ENCODE measurements at regions not wholly inside any gene's neighbourhood (a gene's known extent, or its start where the extent isn't known, plus 50 kb on each side); places are given as distances from the start of the nearest gene placed in this dataset.

DNA sequence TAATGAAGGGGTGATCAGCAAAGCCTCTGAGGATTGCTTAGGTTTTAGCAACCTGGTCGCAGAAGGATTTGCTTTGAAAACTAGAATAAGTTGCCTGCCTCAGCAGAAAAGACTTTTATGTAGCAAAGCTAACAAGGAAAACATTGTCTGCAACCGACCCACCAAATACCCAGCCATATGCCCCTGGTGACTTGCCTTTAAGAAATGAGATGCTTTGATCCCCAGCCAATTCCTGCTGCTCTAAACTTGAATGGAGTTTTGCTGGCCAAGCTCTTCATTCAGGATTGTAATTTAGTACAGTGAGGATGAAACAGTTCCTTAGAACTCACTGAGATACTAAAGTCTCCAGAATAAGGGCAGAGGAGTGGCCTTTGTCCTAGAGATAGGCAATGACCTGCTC, 139.8 kb upstream of the PROK2 start:
- Histone ChIP-seq H3K27ac (ENCODE audit: insufficient read depth, low read depth, low read length) (no peak overlapping the region), H3K36me3 (ENCODE audit: control insufficient read depth in 2 of 2, extremely low read depth in 1 of 2, insufficient read depth in 2 of 2, low read length in 2 of 2) (no peaks in the 10 kb centered on the region), H3K4me3 (replicated peaks in 1 of 3; ENCODE audit: insufficient read depth in 1 of 3, low read depth in 1 of 3, low read length in 3 of 3) (no peak overlapping the region), H4K20me1 (replicated peaks; ENCODE audit: control insufficient read depth, extremely low read depth, insufficient read depth, low read length) (no peaks in the 10 kb centered on the region), H3K9ac (replicated peaks; ENCODE audit: extremely low read depth, insufficient read depth, low read length) (no peak overlapping the region), H3K4me1 (ENCODE audit: control insufficient read depth, extremely low read depth, insufficient read depth, low read length) (no peaks in the 10 kb centered on the region), H3K9me3 (replicated peaks; ENCODE audit: control insufficient read depth, insufficient read depth, low read length) (no peaks in the 10 kb centered on the region), H2AFZ (ENCODE audit: low read depth, low read length) (no peak overlapping the region), H3K4me2 (ENCODE audit: insufficient read depth, low read length) (no peak overlapping the region), H3K79me2 (ENCODE audit: control insufficient read depth, insufficient read depth, low read length) (no peaks in the 10 kb centered on the region), H3K9me1 (replicated peaks; ENCODE audit: control insufficient read depth, extremely low read depth, insufficient read depth, low read length) (no peaks in the 10 kb centered on the region), H3K27me3 (ENCODE audit: control insufficient read depth in 2 of 2, insufficient read depth in 2 of 2, low read length in 2 of 2) (no peaks in the 10 kb centered on the region)
- POLR2A ChIA-PET: no interaction called here
- TF ChIP-seq MYC (IDR thresholded peaks at IDR 0.05; ENCODE audit: low read depth, low read length) (no peak), POLR2AphosphoS5 (IDR thresholded peaks at IDR 0.05; ENCODE audit: insufficient read depth, low read depth, low read length) (no peak), FOS (IDR thresholded peaks at IDR 0.05; ENCODE audit: borderline replicate concordance, insufficient read depth, low read length) (no peak)
- TF ChIP-seq, protein P1, sequence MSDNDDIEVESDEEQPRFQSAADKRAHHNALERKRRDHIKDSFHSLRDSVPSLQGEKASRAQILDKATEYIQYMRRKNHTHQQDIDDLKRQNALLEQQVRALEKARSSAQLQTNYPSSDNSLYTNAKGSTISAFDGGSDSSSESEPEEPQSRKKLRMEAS (IDR thresholded peaks at IDR 0.05; ENCODE audit: insufficient read depth, insufficient read length): no peak
- intact Hi-C loops (cut with micrococcal nuclease) (no loop called here), dilution Hi-C loops (cut with MboI; ENCODE audit: extremely low pct_ligation_motif_present, low sequenced_read_pairs) (no loop called here)
- no TSS peak for BruUV-seq (replicated peaks)
- CTCF ChIA-PET: interaction anchor here (1.0 kb wide), 1 partner anchor 50 kb away, joined by 3 read pairs; no protein-coding TSS in a partner anchor
- DNase-seq (ENCODE audit: low read depth, low spot score) (no peak), FAIRE-seq (no peak)

DNA sequence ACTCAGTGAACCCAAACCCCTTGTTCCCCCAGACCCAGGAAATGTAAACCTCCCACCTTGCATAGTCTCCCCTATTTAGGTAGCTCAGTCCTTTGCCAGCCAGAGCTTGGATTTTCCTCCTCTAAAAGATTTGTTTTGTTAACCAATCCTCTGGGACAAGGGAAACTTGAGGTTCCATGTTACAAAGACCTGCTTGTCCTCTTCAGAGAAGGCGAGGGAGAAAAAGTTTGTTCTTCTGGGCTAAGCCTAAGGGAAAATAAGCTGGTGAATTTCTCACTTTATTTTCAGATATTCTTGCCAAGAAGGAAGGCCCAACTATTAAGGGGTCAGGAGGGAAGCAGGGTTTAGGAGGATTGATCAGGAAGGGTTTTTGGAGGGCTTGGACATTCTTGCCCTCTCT, 136.1 kb upstream of the PROK2 start:
- H3K27me3 ChIP-seq (ENCODE audit: control insufficient read depth in 2 of 2, insufficient read depth in 2 of 2, low read length in 2 of 2): no peaks in the 10 kb centered on the region
- no peaks in the 10 kb centered on the region for H3K36me3 ChIP-seq (ENCODE audit: control insufficient read depth in 2 of 2, extremely low read depth in 1 of 2, insufficient read depth in 2 of 2, low read length in 2 of 2)

More for the DNA sequence above, 136.1 kb upstream of the PROK2 start:
- no peak overlapping the region for H3K27ac ChIP-seq (ENCODE audit: insufficient read depth, low read depth, low read length)
- DNase-seq (ENCODE audit: low read depth, low spot score) (no peak), FAIRE-seq (no peak)
- ChIA-PET CTCF (interaction anchor here (1.0 kb wide), 1 partner anchor 35 kb away, joined by 3 read pairs; no protein-coding TSS in a partner anchor), POLR2A (no interaction called here)
- dilution Hi-C loops (cut with MboI; ENCODE audit: extremely low pct_ligation_motif_present, low sequenced_read_pairs) (no loop called here), intact Hi-C loops (cut with micrococcal nuclease) (no loop called here)
- BruUV-seq (replicated peaks): no TSS peak
- H3K9ac ChIP-seq (replicated peaks; ENCODE audit: extremely low read depth, insufficient read depth, low read length): no peak overlapping the region
- no peak overlapping the region for H2AFZ ChIP-seq (ENCODE audit: low read depth, low read length)
- TF ChIP-seq POLR2AphosphoS5 (IDR thresholded peaks at IDR 0.05; ENCODE audit: insufficient read depth, low read depth, low read length) (no peak), FOS (IDR thresholded peaks at IDR 0.05; ENCODE audit: borderline replicate concordance, insufficient read depth, low read length) (no peak), GATA2 (IDR thresholded peaks at IDR 0.05; ENCODE audit: insufficient read depth, insufficient read length, low read depth, low read length) (no peak)
- TF ChIP-seq, protein P2, sequence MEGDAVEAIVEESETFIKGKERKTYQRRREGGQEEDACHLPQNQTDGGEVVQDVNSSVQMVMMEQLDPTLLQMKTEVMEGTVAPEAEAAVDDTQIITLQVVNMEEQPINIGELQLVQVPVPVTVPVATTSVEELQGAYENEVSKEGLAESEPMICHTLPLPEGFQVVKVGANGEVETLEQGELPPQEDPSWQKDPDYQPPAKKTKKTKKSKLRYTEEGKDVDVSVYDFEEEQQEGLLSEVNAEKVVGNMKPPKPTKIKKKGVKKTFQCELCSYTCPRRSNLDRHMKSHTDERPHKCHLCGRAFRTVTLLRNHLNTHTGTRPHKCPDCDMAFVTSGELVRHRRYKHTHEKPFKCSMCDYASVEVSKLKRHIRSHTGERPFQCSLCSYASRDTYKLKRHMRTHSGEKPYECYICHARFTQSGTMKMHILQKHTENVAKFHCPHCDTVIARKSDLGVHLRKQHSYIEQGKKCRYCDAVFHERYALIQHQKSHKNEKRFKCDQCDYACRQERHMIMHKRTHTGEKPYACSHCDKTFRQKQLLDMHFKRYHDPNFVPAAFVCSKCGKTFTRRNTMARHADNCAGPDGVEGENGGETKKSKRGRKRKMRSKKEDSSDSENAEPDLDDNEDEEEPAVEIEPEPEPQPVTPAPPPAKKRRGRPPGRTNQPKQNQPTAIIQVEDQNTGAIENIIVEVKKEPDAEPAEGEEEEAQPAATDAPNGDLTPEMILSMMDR (IDR thresholded peaks at IDR 0.05; ENCODE audit: extremely low read depth in 1 of 2, insufficient read depth in 1 of 2, low read depth in 1 of 2, low read length in 2 of 2): no peak
- H3K9me1 ChIP-seq (replicated peaks; ENCODE audit: control insufficient read depth, extremely low read depth, insufficient read depth, low read length): no peaks in the 10 kb centered on the region
- H3K4me2 ChIP-seq (ENCODE audit: insufficient read depth, low read length): no peak overlapping the region
- no peaks in the 10 kb centered on the region for H3K4me1 ChIP-seq (ENCODE audit: control insufficient read depth, extremely low read depth, insufficient read depth, low read length)
- no peak overlapping the region for H3K4me3 ChIP-seq (replicated peaks in 1 of 3; ENCODE audit: insufficient read depth in 1 of 3, low read depth in 1 of 3, low read length in 3 of 3)
- H3K9me3 ChIP-seq (replicated peaks; ENCODE audit: control insufficient read depth, insufficient read depth, low read length): no peaks in the 10 kb centered on the region
- H4K20me1 ChIP-seq (replicated peaks; ENCODE audit: control insufficient read depth, extremely low read depth, insufficient read depth, low read length): no peaks in the 10 kb centered on the region
- no peaks in the 10 kb centered on the region for H3K79me2 ChIP-seq (ENCODE audit: control insufficient read depth, insufficient read depth, low read length)

Data from endothelial cell of umbilical vein (primary cell).